HG03342 (cell line): ENCODE measurements at regions not wholly inside any gene's neighbourhood (a gene's known extent, or its start where the extent isn't known, plus 50 kb on each side); places are given as distances from the start of the nearest gene placed in this dataset.
"Not testable (repeated sequence)": the region's sequence is repeated elsewhere in the genome, so short reads cannot be mapped to it uniquely, and the experiment has no call there.

ENCODE experiments used
- ATAC-seq: cut with Tn5 transposase; IDR thresholded peaks from one replicate; pipeline ENCODE4 v1.9.1; 2021; ENCODE audit warnings: mild to moderate bottlenecking, moderate library complexity; ENCODE audit not compliant: unreplicated experiment

- ATAC-seq, result no peak
These were observed 137.2 kb downstream of the CDH26 start for GRCh38 chr20:60095456-60095855.

GRCh38 chr20:60096166-60096565 is 137.9 kb downstream of the CDH26 start:
- no peak for ATAC-seq

- ATAC-seq, result no peak
These were observed 139.1 kb downstream of the CDH26 start for GRCh38 chr20:60097285-60097684.

- ATAC-seq, result no peak
These were observed 142.6 kb downstream of the CDH26 start for GRCh38 chr20:60100780-60101179.

DNA sequence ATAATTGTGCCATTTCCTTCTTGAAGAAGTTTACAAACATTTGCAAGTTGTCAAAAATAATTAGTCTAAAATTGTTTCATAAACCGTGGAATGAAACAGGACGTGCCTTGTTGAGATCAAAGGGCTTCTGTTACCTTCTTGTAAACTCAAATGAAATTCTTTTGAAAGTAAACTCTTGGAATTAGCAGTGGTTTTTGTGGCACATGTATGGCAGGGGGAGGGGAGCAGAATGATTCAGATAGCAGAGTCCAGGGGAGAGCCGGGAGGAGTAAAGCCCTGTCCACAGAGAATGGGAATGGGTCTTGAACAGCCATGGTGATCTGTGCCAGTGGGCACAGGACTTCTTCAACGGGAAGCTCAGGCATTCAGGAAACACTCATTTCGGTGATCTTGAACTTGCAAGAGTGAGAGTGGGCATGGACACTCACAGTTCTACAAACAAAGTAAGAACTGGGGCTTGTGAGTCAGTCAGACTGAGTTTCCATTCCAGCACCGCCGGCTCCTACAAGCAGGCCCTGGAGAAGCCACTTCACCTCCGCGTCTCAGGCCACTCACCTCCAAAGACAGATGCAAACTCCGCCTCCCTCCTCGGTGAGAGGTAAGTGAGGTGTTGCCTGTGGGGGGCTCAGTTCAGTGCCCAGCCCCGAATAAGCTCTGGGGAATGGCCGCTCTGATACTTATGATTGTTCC is 143.1 kb downstream of the CDH26 start:
- no peak for ATAC-seq

GRCh38 chr20:60101891-60102281 is 143.7 kb downstream of the CDH26 start:
- no peak for ATAC-seq

GRCh38 chr20:60102665-60103210 is 144.5 kb downstream of the CDH26 start:
- no peak for ATAC-seq

- no peak for ATAC-seq
These were observed 147.0 kb downstream of the CDH26 start for GRCh38 chr20:60104993-60105803.

- not testable (repeated sequence) for ATAC-seq
These were observed 148.0 kb downstream of the CDH26 start for GRCh38 chr20:60106186-60106585.

GRCh38 chr20:60107621-60108390 is 149.6 kb downstream of the CDH26 start:
- no peak for ATAC-seq

- ATAC-seq, result no peak
These were observed 150.2 kb downstream of the CDH26 start for GRCh38 chr20:60108397-60108796.

- no peak for ATAC-seq
These were observed 155.0 kb downstream of the CDH26 start for GRCh38 chr20:60113024-60113724.

DNA sequence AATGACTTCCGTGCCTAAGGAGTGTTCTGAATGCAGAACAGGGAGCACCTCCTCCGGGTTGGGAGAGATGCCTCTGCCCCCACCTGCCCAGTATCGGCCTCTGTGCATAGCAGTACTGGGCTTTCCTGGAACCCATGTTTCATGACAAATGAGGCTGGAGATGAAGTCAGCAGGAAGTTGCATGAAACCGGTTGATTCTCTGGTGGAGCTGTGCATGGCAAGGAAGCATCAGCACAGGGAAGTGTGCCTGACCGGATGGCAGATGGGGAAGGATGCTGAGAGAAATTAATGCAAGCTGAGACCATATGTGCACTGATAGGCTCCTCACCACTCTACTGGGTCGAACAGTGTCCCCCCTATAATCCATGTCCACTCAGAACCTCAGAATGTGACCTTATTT is 155.5 kb downstream of the CDH26 start:
- ATAC-seq, result no peak

- no peak for ATAC-seq
These were observed 157.2 kb downstream of the CDH26 start for GRCh38 chr20:60115451-60115850.

GRCh38 chr20:60116128-60116909 is 158.1 kb downstream of the CDH26 start:
- ATAC-seq, result no peak

GRCh38 chr20:60117065-60117464 is 158.8 kb downstream of the CDH26 start:
- ATAC-seq, result no peak

DNA sequence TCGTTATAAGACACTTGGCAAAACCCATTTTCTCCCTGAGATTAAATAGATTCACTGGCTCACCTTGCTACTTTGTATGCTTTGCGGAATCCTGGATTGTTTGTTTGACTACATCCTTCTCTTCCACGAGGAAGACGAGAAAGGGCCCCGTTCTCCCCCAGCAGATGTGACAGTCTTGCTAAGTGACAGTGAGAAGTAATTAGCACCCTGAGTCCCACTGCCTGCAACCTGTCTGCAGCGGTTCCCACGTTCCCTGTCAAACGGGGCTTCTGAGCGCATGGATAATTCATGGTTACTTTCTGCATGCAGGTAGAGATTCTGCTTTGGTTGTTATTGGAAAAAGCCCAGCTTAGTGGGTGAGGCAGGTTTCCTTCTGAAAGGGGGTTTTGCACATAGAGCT is 163.7 kb downstream of the CDH26 start:
- no peak for ATAC-seq

- no peak for ATAC-seq
These were observed 164.4 kb downstream of the CDH26 start for GRCh38 chr20:60122671-60123070.

DNA sequence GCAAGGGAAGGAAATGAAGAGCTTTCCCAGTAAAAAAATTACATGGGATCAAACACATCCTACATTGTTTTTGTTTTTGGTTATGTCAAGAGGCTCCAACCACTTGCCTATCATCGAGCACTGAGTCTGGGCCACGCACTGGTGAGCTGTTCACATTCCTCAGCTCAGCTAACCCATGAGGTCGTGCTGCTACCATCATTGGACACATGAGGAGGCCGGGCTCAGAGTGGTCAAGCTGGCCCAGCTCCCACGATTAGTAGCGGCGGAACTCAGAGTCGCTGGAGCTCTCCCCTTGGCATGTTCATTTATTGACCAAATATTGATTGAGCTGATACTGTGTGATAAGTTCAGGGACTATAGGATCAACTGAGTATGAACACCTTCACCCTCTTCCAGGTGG is 164.9 kb downstream of the CDH26 start:
- ATAC-seq, result no peak

GRCh38 chr20:60123652-60124051 is 165.4 kb downstream of the CDH26 start:
- no peak for ATAC-seq
